PC-9 (cell line): ENCODE measurements at regions not wholly inside any gene's neighbourhood (a gene's known extent, or its start where the extent isn't known, plus 50 kb on each side); places are given as distances from the start of the nearest gene placed in this dataset.

Source experiments
- BruUV-seq: library from RNA; stranded (reverse); fragments of 400-500 nt; replicated peaks from 2 replicates; lab custom pipeline; 2021; lab: Mats Ljungman, UMichigan
- CTCF ChIA-PET: fragments of 300-600 bp; sonication (Branson Sonifier 250); formaldehyde crosslinking; loops from one replicate; lab custom pipeline; 2022; ENCODE audit warnings: antibody characterized with exemption; lab: Charles Lee
- POLR2A ChIA-PET: fragments of 300-600 bp; sonication (Branson Sonifier 250); formaldehyde crosslinking; loops from one replicate; lab custom pipeline; 2022; ENCODE audit warnings: antibody characterized with exemption; ENCODE audit not compliant: unreplicated experiment; lab: Charles Lee
- DNase-seq, 2 experiments: peaks; one replicate each; pipeline versions ENCODE4 v3.0.0 to v3.0.0-alpha.2; 2015 to 2022; ENCODE audit warnings: mixed read lengths in 1 of 2
- H2AFZ ChIP-seq: fragments of 200-600 bp; sonication (generic); 2 replicates; pipeline ENCODE4 v1.8.1; 2017; ENCODE audit warnings: antibody characterized with exemption
- H3F3A ChIP-seq: fragments of 200-600 bp; sonication (generic); 2 replicates; pipeline ENCODE4 v1.8.1; 2017; ENCODE audit warnings: antibody characterized with exemption, mild to moderate bottlenecking, low read depth; ENCODE audit not compliant: insufficient read depth
- H3K27ac ChIP-seq: fragments of 200-600 bp; sonication (generic); 2 replicates; pipeline ENCODE4 v1.6.1; 2016; ENCODE audit warnings: mixed run types
- H3K27me3 ChIP-seq: fragments of 200-600 bp; sonication (generic); 2 replicates; pipeline ENCODE4 v1.6.1; 2016; ENCODE audit warnings: low read depth, mixed run types; ENCODE audit not compliant: insufficient read depth
- H3K36me3 ChIP-seq: fragments of 200-600 bp; sonication (generic); 2 replicates; pipeline ENCODE4 v1.6.1; 2016; ENCODE audit warnings: low read depth, mixed run types
- H3K4me1 ChIP-seq: fragments of 200-600 bp; sonication (generic); replicated peaks from 2 replicates; pipeline ENCODE4 v1.6.1; 2016; ENCODE audit warnings: mixed run types; ENCODE audit not compliant: insufficient read depth
- H3K4me2 ChIP-seq: fragments of 200-600 bp; sonication (generic); 2 replicates; pipeline ENCODE4 v1.6.1; 2017; ENCODE audit warnings: mixed run types
- H3K4me3 ChIP-seq: fragments of 200-600 bp; sonication (generic); 2 replicates; pipeline ENCODE4 v1.6.1; 2016; ENCODE audit warnings: mixed run types
- H3K79me2 ChIP-seq: fragments of 200-600 bp; sonication (generic); 2 replicates; pipeline ENCODE4 v1.6.1; 2017; ENCODE audit warnings: low read depth, mixed run types
- H3K9me2 ChIP-seq: fragments of 200-600 bp; sonication (generic); 2 replicates; pipeline ENCODE4 v1.8.1; 2017; ENCODE audit warnings: mild to moderate bottlenecking; ENCODE audit not compliant: insufficient read depth
- H3K9me3 ChIP-seq: fragments of 200-600 bp; sonication (generic); 2 replicates; pipeline ENCODE4 v1.8.1; 2016; ENCODE audit warnings: low read depth; ENCODE audit not compliant: insufficient read depth
- H4K20me1 ChIP-seq: fragments of 200-600 bp; sonication (generic); 2 replicates; pipeline ENCODE4 v1.8.1; 2017; ENCODE audit not compliant: insufficient read depth
- CTCF ChIP-seq: fragments of 200-600 bp; sonication (generic); conservative IDR thresholded peaks from 2 replicates; pipeline ENCODE4 v1.6.1; 2017; ENCODE audit warnings: mixed run types, antibody characterized with exemption, mild to moderate bottlenecking, moderate library complexity
- EZH2 ChIP-seq: fragments of 200-600 bp; sonication (generic); IDR thresholded peaks from 2 replicates; pipeline ENCODE4 v1.8.0; 2017; ENCODE audit warnings: antibody characterized with exemption, low read depth
- intact Hi-C: fragments of 100-400 bp; cut with micrococcal nuclease; formaldehyde crosslinking; loops from one replicate; pipeline ENCODE4 v1.10.0; 2022; ENCODE audit not compliant: unreplicated experiment

- ChIA-PET CTCF (no interaction called here), POLR2A (no interaction called here)
- no peak for DNase-seq
- Histone ChIP-seq H3K27ac (no peak overlapping the region), H3K36me3 (no peaks in the 10 kb centered on the region), H3K9me3 (no peaks in the 10 kb centered on the region), H2AFZ (no peak overlapping the region), H3K9me2 (no peaks in the 10 kb centered on the region), H4K20me1 (no peaks in the 10 kb centered on the region), H3K4me3 (no peak overlapping the region), H3K4me2 (no peak overlapping the region), H3K4me1 (no peaks in the 10 kb centered on the region), H3F3A (no peaks in the 10 kb centered on the region), H3K79me2 (no peaks in the 10 kb centered on the region), H3K27me3 (peaks cover 68% of the 10 kb centered on the region)
- intact Hi-C loops = no loop called here
- no TSS peak for BruUV-seq
- TF ChIP-seq CTCF (no peak), EZH2 (no peak)
Measured at GRCh38 chr16:50977138-50977537, 173.9 kb downstream of the SALL1 start.

GRCh38 chr16:50974438-50975036 is 176.5 kb downstream of the SALL1 start:
- ChIA-PET POLR2A (no interaction called here), CTCF (no interaction called here)
- H3K9me3 ChIP-seq = no peaks in the 10 kb centered on the region
- H3K27ac ChIP-seq = no peak overlapping the region
- no peaks in the 10 kb centered on the region for H4K20me1 ChIP-seq
- H3K79me2 ChIP-seq = no peaks in the 10 kb centered on the region
- no peak overlapping the region for H3K4me2 ChIP-seq
- H3F3A ChIP-seq = no peaks in the 10 kb centered on the region
- TF ChIP-seq CTCF (no peak), EZH2 (no peak)
- H2AFZ ChIP-seq = no peak overlapping the region
- H3K9me2 ChIP-seq = no peaks in the 10 kb centered on the region
- no peak overlapping the region for H3K4me3 ChIP-seq
- intact Hi-C loops = no loop called here
- H3K4me1 ChIP-seq = no peaks in the 10 kb centered on the region
- no peaks in the 10 kb centered on the region for H3K36me3 ChIP-seq
- no peak for DNase-seq
- H3K27me3 ChIP-seq = peaks cover 49% of the 10 kb centered on the region
- no TSS peak for BruUV-seq

GRCh38 chr16:50972876-50973275 is 178.2 kb downstream of the SALL1 start:
- POLR2A ChIA-PET = no interaction called here
- CTCF ChIA-PET = no interaction called here
- no TSS peak for BruUV-seq

More at GRCh38 chr16:50972876-50973275, 178.2 kb downstream of the SALL1 start:
- H3K79me2 ChIP-seq = no peaks in the 10 kb centered on the region
- no peak overlapping the region for H3K27ac ChIP-seq
- H3K4me3 ChIP-seq = no peak overlapping the region
- H2AFZ ChIP-seq = no peak overlapping the region
- TF ChIP-seq CTCF = no peak
- TF ChIP-seq EZH2 = no peak
- DNase-seq = no peak
- intact Hi-C loops = no loop called here
- no peaks in the 10 kb centered on the region for H3K4me1 ChIP-seq
- H3K27me3 ChIP-seq = peaks cover 42% of the 10 kb centered on the region
- no peaks in the 10 kb centered on the region for H3F3A ChIP-seq
- no peak overlapping the region for H3K4me2 ChIP-seq
- no peaks in the 10 kb centered on the region for H3K9me3 ChIP-seq
- no peaks in the 10 kb centered on the region for H3K9me2 ChIP-seq
- no peaks in the 10 kb centered on the region for H4K20me1 ChIP-seq
- no peaks in the 10 kb centered on the region for H3K36me3 ChIP-seq
